ENCODE measurements at regions not wholly inside any gene's neighbourhood (a gene's known extent, or its start where the extent isn't known, plus 50 kb on each side); places are given as distances from the start of the nearest gene placed in this dataset.

- Histone ChIP-seq H3K27ac (ENCODE audit: low read depth, low read length) (no peak overlapping the region), H3K23me2 (ENCODE audit: low read depth, low read length) (no peaks in the 10 kb centered on the region), H3K27me3 (replicated peaks in 1 of 4; ENCODE audit: control insufficient read depth in 3 of 4, extremely low read depth in 1 of 4, insufficient read depth in 3 of 4, low read length in 3 of 4) (no peaks in the 10 kb centered on the region), H3K9ac (replicated peaks in 1 of 4; ENCODE audit: extremely low read depth in 1 of 4, low read depth in 3 of 4, low read length in 3 of 4) (no peak overlapping the region), H3K79me2 (ENCODE audit: control insufficient read depth in 1 of 2, insufficient read depth in 2 of 2, low read length in 2 of 2) (no peaks in the 10 kb centered on the region), H3K4me2 (ENCODE audit: insufficient read depth in 1 of 2, low read depth in 2 of 2, low read length in 2 of 2) (no peak overlapping the region), H3K23ac (ENCODE audit: insufficient read length) (no peak overlapping the region), H2BK120ac (replicated peaks; ENCODE audit: low read depth, low read length) (no peak overlapping the region), H4K20me1 (replicated peaks in 1 of 2; ENCODE audit: control insufficient read depth in 1 of 2, insufficient read depth in 2 of 2, low read length in 2 of 2) (no peaks in the 10 kb centered on the region), H3K56ac (replicated peaks; ENCODE audit: insufficient read length, low read depth, low read length) (no peak overlapping the region), H3K4ac (replicated peaks; ENCODE audit: insufficient read length, low read depth, low read length) (no peak overlapping the region), H2BK20ac (ENCODE audit: low read length) (no peak overlapping the region), H3K18ac (ENCODE audit: extremely low read depth, low read length) (no peak overlapping the region; the same call in 1 of the 2 replicates), H4K8ac (ENCODE audit: extremely low read depth, insufficient read depth, low read length) (no peak overlapping the region), H3K9me3 (ENCODE audit: insufficient read depth in 2 of 2, low read depth in 1 of 2, low read length in 1 of 2) (no peaks in the 10 kb centered on the region), H3K14ac (ENCODE audit: insufficient read length) (no peak overlapping the region), H2AFZ (ENCODE audit: low read length) (no peak overlapping the region), H3K79me1 (ENCODE audit: low read depth, low read length) (no peaks in the 10 kb centered on the region), H3K36me3 (ENCODE audit: control insufficient read depth in 2 of 4, insufficient read depth in 4 of 4, low read length in 3 of 4) (no peaks in the 10 kb centered on the region), H2BK12ac (ENCODE audit: low read depth, low read length) (0 out of 2 replicates have a peak overlapping the region, but pooled peaks have one; percentile 60), H2BK5ac (ENCODE audit: low read depth, low read length) (no peak overlapping the region), H2AK5ac (ENCODE audit: low read depth, low read length) (no peak overlapping the region), H4K5ac (ENCODE audit: insufficient read length, low read depth, low read length) (no peak overlapping the region), H3K4me1 (replicated peaks in 1 of 4; ENCODE audit: control insufficient read depth in 3 of 4, insufficient read depth in 4 of 4, low read length in 3 of 4) (no peaks in the 10 kb centered on the region), H3K4me3 (ENCODE audit: extremely low read depth in 1 of 4, insufficient read depth in 2 of 4, low read depth in 3 of 4, low read length in 4 of 4) (no peak overlapping the region), H2BK15ac (ENCODE audit: low read length) (no peak overlapping the region), H4K91ac (replicated peaks; ENCODE audit: insufficient read length, low read length) (no peak overlapping the region)
- POLR2A ChIA-PET (ENCODE audit: partially characterized antibody), result no interaction called here
- no peak for DNase-seq (ENCODE audit: low read depth in 1 of 2, low spot score in 2 of 2)
- FAIRE-seq, result no peak
- TF ChIP-seq RAD21 (IDR thresholded peaks at IDR 0.05 in 1 of 2, conservative IDR thresholded peaks at IDR 0.05 in 1 of 2; ENCODE audit: low read depth in 2 of 2, low read length in 2 of 2) (no peak), TAF1 (IDR thresholded peaks at IDR 0.05; ENCODE audit: low read depth, low read length) (no peak), POLR2AphosphoS5 (IDR thresholded peaks at IDR 0.05; ENCODE audit: low read depth, low read length) (no peak), TCF12 (IDR thresholded peaks at IDR 0.05; ENCODE audit: low read depth, low read length) (no peak), EP300 (IDR thresholded peaks at IDR 0.05; ENCODE audit: borderline replicate concordance in 1 of 2, low read depth in 2 of 2, low read length in 2 of 2) (no peak), SP2 (IDR thresholded peaks at IDR 0.05; ENCODE audit: low read length) (no peak), EZH2 (IDR thresholded peaks at IDR 0.05; ENCODE audit: low read depth, low read length, severe bottlenecking) (no peak), CBX5 (IDR thresholded peaks at IDR 0.05; ENCODE audit: low read depth, low read length) (no peak), TAF7 (optimal IDR thresholded peaks at IDR 0.05; ENCODE audit: borderline replicate concordance, low read depth, low read length) (no peak), CTBP2 (IDR thresholded peaks at IDR 0.05; ENCODE audit: borderline replicate concordance, insufficient read depth, insufficient read length, low read length) (no peak), GABPA (IDR thresholded peaks at IDR 0.05; ENCODE audit: borderline replicate concordance, insufficient read depth, low read length) (no peak), EGR1 (IDR thresholded peaks at IDR 0.05; ENCODE audit: borderline replicate concordance, low read depth, low read length) (no peak)
- TF ChIP-seq, protein P1, sequence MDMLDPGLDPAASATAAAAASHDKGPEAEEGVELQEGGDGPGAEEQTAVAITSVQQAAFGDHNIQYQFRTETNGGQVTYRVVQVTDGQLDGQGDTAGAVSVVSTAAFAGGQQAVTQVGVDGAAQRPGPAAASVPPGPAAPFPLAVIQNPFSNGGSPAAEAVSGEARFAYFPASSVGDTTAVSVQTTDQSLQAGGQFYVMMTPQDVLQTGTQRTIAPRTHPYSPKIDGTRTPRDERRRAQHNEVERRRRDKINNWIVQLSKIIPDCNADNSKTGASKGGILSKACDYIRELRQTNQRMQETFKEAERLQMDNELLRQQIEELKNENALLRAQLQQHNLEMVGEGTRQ (IDR thresholded peaks at IDR 0.05; ENCODE audit: low read length), result no peak
- 100% methylated on average over 4 of the region's 4 CpGs; no CpG with 5 or more reads in 1 of the 2 experiments for WGBS, 2 experiments (ENCODE audit: extremely low coverage in 1 of 2, insufficient coverage in 1 of 2, insufficient read length in 1 of 2, insufficient replicate concordance in 2 of 2, low coverage in 1 of 2, low lambda C conversion rate in 2 of 2, missing lambda C conversion rate in 1 of 2)
- CTCF ChIA-PET (ENCODE audit: partially characterized antibody), result no interaction called here
Observed at GRCh38 chr18:29737620-29738019, 1304.9 kb downstream of the DSC3 start.
